HG02759 (cell line): ENCODE measurements at regions not wholly inside any gene's neighbourhood (a gene's known extent, or its start where the extent isn't known, plus 50 kb on each side); places are given as distances from the start of the nearest gene placed in this dataset.

Experiments used
- ATAC-seq: cut with Tn5 transposase; IDR thresholded peaks from one replicate; pipeline ENCODE4 v1.9.1; 2021; ENCODE audit warnings: mild to moderate bottlenecking, moderate library complexity; ENCODE audit not compliant: unreplicated experiment

DNA sequence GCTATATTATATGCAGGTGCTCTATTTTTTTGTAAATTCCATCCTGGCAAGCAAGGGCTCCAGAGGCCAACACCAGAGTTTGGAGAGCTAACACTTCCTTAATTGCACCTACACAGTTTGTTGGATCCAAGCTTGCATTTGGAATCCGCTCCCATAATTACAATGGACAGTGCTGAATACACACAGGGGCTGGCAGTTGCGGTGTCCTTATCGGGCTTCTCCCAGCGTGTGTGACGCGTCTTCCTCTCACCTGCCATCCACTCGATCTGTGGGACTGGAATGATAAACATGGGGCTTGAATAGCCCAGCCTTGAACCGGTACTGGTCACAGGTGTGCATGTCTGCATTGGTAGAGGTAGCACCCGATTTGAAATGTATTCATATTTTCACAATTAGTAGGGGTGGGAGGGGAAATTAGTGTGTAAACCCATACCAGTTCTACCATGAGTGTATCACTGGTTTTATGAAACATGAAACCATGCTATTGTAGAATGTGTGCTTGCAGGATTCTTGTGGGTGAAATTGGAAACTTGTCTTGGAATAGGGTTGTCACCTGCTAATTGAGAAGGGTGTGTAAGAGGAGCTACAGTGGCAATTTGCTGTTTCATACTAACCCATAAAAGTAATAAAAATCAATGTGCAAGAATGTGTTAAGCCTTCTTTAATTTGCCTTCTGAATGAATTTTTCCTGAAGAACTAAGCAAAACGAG lies 316.5 kb downstream of the WDR11 start:
- ATAC-seq, result no peak

DNA sequence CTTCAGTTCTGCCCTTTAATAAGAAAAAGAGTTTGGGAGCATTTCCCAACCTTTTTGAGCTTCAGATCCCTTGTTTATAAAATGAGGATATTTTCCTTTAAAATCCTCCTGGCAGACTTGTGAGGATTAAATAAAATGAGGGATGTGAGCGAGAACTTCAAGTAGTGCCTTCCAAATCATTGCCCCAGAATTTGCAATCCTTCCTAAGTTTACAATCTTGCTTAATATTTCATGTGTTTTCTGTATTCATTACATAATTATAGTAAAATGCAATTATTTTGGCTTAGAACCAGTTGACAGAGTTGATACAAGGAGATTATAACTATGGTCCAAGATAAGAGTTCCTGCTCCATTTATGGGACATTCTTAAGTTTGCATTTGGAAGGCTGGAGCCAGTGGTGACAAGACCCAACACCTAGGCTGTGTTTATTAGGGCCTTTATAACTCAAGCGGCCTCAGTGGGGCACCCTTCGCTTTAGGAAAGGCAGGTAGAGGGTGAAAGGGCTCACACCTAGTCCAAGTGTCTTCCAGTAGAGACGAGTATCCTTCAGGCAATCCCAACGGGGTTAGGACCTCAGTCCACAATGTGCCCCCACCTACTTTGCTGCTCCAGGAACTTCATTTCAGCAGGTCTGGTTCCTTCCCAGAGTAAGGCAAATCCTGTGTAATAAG lies 317.5 kb downstream of the WDR11 start:
- ATAC-seq, result no peak

DNA sequence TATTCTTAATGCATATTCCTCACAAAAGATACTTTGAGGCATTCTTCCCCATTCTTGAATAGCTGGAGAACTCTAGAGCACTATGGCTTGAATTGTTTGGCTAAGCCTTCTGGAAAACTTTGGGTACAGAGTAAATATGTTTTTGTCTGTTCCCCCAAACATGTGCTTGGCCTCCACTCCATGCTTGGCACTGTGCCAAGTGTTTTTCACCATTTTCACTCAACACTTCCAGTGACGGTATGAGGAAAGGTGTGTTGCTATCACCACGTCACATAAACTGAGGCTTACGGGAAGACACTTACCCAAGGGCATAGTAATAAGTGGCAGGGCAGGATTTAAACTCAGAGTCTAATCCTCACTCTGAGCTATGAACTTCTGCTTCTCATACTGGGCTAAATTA lies 318.2 kb downstream of the WDR11 start:
- ATAC-seq, result no peak

DNA sequence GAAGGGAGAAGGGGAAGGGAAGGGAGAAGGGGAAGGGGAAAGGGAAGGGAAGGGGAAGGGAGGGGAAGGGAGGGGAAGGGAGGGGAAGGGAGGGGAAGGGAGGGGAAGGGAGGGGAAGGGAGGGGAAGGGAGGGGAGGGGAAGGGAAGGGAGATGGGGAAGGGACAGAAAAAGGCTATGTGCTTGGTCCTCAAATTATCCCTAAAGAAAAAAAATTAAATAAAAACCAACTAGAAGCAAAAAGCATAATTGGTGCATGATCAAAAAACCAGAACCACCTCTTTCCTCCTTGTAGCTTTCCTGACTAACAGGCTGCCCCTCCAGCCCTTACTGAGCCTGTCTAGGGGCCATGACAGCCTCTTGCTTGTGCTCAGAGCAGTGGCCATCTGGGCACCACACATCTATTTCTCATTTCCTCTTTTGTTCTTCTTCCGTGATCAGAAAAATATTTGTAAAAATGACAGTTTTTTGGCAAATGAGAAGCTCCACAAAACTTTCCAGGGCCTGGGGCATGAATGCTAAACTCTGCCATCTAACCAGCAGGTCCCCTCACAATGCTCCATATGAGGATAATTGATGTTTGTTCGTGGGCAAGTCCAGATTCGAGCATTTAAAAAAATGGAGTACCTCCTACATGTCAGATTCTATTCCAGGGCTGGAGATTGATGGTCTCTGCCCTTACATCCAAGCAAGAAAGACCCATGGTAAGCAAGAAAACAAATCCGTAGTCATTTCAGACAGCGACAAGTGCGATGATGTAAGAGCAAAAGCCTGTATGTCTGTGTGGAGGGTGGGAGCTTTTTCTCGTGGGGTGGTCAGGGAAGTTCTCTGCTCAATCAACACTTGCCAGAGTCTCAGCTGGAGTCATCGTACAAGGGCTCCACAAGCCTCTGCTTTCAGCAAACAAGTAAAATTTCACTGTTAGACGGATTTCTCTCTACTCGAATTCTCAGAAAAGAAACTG lies 320.9 kb downstream of the WDR11 start:
- no peak for ATAC-seq

DNA sequence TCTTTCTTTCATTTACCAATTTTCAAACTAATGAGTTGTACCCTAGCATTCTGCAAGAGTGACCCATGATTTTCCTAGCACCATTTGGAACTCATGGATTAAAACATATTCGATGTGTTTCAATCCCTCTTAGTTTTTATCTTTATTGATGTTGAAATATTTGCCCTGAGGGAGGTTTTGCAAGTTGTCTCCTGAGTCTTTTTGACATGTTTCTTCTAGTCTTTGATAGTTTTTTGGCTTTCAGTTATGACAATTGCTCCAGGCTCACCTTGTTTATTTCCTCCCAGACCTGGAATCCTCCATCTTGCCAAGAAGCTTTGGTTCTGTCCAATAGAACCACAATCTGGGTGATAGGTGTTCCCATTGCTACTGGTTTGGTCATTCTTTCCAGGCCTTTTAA lies 327.8 kb downstream of the WDR11 start:
- no peak for ATAC-seq

DNA sequence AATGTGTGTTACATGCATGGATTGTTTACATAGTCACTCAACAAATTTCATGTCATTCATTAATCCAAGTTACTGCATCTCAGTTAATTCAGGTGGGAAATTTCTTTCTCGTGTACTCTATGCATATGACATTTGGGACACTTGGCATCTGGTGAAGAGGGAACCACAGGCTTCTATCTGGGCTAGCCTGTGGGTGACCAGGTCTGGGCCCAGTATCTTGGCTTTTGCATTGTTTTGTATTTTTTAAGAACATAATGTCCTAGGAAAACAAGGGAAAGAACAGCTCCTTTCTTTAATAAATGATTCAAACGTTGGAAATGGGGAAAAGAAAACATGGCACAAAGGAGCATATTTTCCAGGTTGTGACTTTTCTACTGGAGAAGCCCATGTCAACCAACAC lies 331.1 kb downstream of the WDR11 start:
- no peak for ATAC-seq

DNA sequence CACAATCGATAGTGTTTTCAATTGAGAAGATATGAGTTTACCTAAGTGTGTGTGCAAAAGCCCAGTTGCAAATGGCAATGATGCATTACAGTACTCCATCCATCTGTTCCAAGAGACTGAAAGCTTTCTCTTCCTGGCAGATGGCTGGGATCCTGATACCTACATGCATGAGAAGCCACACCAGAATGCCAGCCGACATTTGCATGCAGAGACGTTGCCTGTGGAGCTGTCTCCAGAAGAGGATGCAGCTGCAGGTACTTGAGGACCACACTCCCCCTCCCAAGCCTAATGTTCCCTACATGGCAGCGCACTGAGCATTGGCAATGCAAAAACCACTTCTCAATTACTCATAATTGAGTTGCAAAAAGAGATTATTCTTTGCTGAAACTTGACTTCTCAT lies 332.1 kb downstream of the WDR11 start:
- ATAC-seq, result no peak

DNA sequence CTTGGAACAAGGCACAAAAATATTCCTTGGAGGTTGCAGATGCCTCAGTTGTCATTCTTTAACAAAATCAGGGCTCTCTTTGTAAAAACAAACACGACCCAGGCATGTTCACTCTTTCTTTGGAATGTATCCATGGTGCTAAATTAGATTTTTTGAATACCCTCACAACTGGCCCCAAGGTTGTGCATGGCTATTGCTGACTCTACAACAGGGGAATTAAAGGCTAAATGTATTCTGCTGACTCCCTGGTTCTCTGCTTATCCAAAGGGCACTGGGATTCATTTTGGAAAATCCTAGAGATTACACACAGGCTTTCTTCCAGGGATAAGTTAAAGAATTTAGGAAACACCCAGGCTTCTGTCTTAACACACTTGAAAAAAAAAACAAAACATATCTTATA lies 332.5 kb downstream of the WDR11 start:
- no peak for ATAC-seq

DNA sequence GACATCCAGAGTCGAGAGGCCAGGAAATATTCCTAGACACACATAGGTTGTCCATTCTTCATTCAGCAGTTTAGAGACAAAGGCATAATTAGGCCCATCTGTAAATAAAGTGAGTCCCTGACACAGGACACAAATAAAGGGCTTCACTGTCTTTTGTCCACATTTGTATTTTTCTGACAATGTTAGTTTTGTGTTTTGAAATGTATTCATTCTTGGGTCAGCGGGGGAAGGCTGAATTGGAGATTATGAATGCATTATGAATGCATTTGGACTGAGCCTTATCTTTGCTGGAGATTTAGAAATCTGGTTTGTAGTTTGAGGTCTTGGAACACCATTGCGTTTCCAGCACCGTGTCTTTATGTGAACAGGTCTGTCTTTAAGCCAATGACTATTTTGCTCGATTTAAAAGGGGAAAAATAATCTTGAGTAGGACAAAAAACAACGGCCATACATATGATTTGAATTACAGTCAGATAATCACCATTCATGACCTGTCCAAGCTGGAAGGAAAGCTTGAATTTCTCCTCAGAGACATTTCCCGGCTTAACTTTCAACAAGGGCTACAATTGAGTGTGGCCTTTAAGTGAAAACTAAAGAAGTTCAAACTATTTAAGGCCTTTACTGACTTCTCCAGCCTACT lies 334.8 kb downstream of the WDR11 start:
- no peak for ATAC-seq

DNA sequence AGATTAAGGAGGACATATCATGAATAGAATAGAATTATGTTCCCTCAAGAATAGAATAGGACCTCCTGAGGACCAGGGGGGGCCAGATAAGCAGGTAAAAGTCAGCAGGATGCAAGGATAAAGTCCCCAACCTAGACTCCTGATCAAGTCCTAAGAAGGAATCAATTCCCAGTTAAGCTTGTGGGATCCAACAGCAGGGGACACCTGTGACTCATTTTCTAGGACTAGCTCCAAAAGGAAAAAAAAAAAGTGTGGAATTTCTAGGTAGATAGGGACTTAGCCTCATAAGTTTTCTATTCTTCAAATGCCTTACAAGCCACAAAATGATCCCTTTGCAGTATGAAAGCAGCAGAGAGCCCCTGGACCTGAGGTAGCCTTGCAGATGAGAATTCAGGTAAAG lies 336.2 kb downstream of the WDR11 start:
- ATAC-seq, result no peak

DNA sequence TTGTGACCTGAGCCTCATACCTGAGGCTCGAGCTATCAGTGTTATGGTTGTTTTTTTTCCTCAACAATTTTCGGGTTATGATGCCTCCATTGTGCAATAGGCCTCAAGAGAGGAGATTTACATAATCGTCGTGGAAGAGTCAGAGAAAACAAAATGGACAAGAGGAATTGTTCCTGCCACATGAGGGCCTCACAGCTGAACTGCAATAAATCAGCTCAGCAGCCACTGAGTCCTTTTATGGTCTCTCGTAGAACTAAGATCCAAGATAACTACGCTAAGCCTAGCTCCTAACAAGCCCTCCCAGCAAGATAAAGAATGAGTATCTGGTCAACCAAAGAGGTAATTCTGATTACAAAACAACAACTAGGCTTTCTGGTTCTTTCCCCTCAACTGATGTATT lies 336.8 kb downstream of the WDR11 start:
- ATAC-seq, result no peak

DNA sequence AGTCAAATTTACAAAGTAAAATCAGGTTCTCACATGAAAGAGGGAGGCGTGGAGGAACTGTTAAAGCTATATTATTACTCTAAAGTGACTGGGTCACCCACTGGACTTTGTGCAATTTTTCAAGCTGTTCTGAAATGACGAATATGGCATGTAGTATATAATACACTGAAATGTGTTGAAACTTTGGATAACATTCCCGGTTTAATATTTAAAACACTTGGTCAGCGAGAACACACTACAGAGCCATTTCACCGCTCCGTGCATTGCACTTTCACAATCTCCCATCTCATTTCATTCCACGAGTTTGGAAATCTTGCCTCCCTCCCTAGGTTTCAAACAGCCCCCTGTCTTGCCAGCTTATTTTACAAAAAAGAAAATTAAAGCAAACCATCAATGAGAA lies 337.9 kb downstream of the WDR11 start:
- no peak for ATAC-seq

DNA sequence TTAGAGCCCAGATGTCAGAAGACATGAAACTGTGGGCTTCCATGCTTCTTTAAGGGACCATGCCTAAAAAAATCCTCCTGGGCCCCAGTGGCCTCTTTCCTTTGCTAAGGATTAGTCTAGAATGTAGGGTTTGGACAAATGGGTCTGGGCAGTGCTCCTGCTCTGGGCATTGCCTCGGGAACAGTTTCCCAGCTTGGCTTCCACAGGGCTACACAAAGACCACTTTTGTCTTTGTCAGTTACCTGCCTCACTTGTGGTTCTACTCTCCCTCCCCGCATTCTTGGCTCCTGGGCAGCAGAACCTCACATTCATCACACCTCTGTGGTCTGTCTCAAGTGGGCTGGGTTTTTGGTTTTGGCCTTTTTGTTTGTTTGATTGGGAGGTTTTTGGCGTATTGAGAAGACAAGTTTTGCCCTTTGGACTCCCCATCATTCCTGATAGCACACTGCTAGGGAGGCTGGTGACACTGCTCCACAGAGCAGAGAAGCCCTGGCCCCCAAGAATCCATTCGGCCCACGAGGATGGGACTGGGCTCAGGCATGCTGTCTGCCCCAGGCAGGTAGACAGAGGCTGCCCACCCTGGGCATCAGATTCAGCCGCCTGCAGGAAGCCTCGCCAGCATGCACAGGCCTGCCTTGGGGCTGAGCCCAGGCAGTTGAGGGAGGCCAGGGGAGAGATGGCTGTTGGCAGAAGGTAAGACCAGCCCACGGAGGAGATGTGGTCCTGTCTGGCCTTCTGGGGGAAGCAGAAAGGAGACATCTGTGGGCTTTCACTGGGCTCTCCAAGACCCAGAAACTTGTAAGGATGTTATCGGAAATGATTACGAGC lies 343.7 kb downstream of the WDR11 start:
- ATAC-seq, result no peak

DNA sequence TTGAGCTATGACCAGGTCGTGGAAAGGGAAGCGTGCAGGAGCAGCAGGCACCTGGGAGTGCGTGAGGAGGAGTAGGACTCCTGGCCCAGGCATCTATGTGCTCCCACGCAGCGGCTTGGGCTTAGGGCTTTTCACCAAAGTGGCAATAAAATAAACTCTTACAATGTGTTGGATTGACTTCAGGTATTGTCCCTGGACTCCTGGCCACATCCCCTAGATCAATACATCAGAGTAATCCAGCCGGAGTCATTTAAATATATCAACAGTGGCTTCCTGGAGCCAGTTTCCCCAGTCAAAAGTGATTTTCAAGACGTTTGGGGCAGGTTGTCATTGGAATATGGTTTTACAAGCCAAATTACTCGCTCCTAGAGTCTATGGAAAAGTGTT lies 344.4 kb downstream of the WDR11 start:
- ATAC-seq, result no peak

DNA sequence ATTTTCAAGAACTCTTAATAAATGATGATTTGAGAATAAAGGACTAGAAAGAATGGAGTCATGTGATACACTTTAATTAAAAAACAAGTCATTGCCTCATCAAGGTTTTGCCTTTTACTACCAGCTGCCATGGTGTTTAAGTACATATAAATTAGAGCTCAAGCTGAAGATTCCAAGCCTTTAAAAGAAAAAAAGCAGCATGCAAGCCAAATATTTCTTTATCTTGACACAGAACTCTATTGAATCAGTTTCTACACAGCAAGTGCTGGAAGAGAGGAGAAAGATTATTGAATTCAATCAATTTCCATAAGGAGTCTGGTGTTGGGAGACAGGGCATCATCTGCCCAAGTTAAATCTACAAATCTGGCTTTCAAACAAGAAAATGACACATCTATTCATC lies 347.9 kb downstream of the WDR11 start:
- no peak for ATAC-seq

DNA sequence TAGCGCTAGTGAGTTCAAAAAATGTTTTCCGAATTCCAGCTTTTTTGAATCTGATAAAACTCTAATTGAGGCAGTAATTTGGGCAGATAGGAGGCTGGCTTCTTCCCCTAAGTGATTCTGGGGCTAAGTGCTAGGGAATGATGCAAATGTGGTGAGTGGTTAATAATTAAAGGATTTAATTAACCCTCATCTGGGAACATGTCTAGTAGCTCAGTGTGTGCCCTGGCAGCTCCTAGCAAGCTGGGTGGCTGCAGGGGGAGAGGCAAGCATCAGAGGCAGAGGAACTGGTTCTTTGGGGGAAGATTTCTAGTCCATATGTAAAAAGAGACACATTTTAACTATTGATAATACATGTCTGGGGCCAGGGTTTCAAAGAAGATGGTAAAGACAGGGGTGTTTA lies 354.5 kb downstream of the WDR11 start:
- no peak for ATAC-seq

DNA sequence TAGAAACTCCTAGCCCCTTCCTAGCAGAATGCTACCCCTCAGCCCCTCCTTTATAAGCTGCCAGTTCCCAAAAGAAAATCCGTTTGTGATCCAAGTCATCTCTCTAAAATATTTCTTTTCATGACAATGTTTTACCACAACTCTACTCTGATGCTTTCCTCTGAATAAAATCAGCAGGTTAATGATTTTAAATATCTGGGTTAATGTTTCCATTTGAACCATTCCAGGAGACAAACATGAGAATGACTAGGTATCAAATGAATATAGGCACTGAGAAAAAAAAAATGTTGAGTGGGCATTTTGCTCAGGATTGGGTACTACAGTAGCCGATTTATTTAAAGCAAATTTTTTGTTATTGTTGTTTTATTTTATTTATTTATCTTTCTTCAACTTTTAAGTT lies 360.3 kb downstream of the WDR11 start:
- ATAC-seq, result no peak

DNA sequence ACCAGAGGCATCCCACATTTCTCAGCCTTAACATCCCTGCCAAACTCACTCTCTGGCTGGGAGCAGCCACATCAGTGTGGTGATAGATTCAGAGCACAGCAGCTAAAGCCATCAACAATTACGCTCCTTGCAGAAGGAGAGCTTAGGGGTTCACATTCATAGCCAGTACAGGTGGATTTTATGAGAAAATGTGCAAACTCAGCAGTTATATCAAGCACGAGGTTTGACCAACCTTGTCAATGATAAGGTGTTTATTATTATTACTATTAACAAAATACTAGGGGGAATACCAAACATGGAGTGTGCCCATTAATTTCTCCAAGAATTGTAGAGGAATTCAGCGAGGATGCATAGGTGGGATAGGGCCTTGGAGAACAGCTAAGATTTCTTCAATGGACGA lies 362.3 kb downstream of the WDR11 start:
- no peak for ATAC-seq

DNA sequence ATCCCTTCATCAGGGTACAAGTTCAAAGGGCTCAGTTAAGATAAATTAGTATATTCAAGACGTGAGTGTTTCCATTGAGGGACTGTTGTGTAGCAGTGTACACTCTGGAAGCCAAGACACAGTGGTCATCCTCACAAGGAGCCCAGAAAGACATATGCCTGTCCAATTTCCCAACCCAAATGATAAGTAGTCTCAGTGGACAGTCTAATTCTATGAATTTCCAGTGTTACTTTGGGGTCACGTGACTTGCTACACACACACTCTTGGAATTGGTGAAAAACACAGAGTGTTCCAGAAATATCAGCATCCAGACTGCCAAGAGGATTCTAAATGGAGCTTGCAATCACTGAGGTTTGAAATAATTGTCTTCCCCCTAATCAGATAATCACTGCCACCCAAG lies 365.1 kb downstream of the WDR11 start:
- no peak for ATAC-seq

DNA sequence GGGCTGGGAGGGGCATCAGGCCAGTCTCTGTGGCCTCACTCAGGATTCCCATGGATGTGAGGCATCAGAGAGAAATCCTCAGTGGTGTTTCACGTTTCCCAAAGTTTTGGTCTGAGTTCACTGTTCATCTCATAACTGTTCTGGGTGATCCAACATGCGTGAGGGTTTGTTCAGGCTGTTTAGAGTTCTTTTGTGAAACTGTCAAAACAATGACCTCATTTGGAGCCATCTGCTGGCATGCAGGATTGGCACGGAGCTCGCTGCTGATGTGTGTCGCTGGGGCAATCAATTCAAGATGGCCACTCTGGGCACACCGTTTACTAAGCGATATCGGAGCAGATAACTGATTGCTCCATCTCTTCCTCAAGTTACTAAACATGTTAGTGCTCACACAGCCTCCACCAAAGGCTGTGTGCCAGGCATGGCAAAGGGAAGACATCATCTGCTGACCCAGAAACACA lies 365.6 kb downstream of the WDR11 start:
- ATAC-seq, result no peak
